ENCODE measurements at regions not wholly inside any gene's neighbourhood (a gene's known extent, or its start where the extent isn't known, plus 50 kb on each side); places are given as distances from the start of the nearest gene placed in this dataset.

GRCh38 chr4:159018062-159018629 is 84.7 kb upstream of the RAPGEF2 start (continued):
- TF ChIP-seq ELK1 (IDR thresholded peaks at IDR 0.05; ENCODE audit: low read depth, low read length) (no peak), HDAC6 (IDR thresholded peaks at IDR 0.05; ENCODE audit: unreplicated experiment) (no peak), ZNF384 (IDR thresholded peaks at IDR 0.05; ENCODE audit: borderline replicate concordance, low read depth, low read length) (no peak), GABPA (IDR thresholded peaks at IDR 0.05; ENCODE audit: low read depth) (no peak), GATAD2B (conservative IDR thresholded peaks at IDR 0.05; ENCODE audit: low read depth) (peak; percentile 68; the same call in 1 of the 2 replicates), PBX3 (IDR thresholded peaks at IDR 0.05; ENCODE audit: insufficient replicate concordance, low read depth, low read length) (peak; percentile 42), TAF1 (IDR thresholded peaks at IDR 0.05; ENCODE audit: borderline replicate concordance, low read depth, low read length) (no peak), EGR1 (IDR thresholded peaks at IDR 0.05; ENCODE audit: borderline replicate concordance in 1 of 2, low read depth in 2 of 2, low read length in 2 of 2) (no peak), FOXM1 (IDR thresholded peaks at IDR 0.05; ENCODE audit: low read depth, low read length) (0 out of 2 replicates have a peak, but pooled peaks have one; percentile 25), ATF3 (IDR thresholded peaks at IDR 0.05; ENCODE audit: borderline replicate concordance, extremely low read depth, low read depth, low read length) (no peak), MEF2B (IDR thresholded peaks at IDR 0.05; ENCODE audit: partially characterized antibody, poor library complexity, severe bottlenecking) (peak; percentile 99), RBBP5 (conservative IDR thresholded peaks at IDR 0.05) (no peak), MYC (IDR thresholded peaks at IDR 0.05; ENCODE audit: insufficient read depth, insufficient read length, insufficient replicate concordance, low read length, severe bottlenecking) (no peak), PAX8 (IDR thresholded peaks at IDR 0.05) (no peak), RUNX3 (IDR thresholded peaks at IDR 0.05; ENCODE audit: low read length) (peak; percentile 89), NFYB (IDR thresholded peaks at IDR 0.05; ENCODE audit: insufficient read depth, low read depth, low read length) (no peak), SMC3 (IDR thresholded peaks at IDR 0.05; ENCODE audit: borderline replicate concordance, low read length) (no peak; the same call in 1 of the 2 replicates), BRCA1 (IDR thresholded peaks at IDR 0.05; ENCODE audit: low read depth, low read length) (no peak), ZBTB11 (CRISPR knock-in tag; IDR thresholded peaks at IDR 0.05) (no peak), FOS (IDR thresholded peaks at IDR 0.05; ENCODE audit: borderline replicate concordance, extremely low read depth, insufficient read length) (no peak)
